K562 (cell line): ENCODE measurements at regions not wholly inside any gene's neighbourhood (a gene's known extent, or its start where the extent isn't known, plus 50 kb on each side); places are given as distances from the start of the nearest gene placed in this dataset.

Source experiments
- BCOR ChIP-seq: fragments of 450-650 bp; IDR thresholded peaks from 2 replicates; pipeline ENCODE4 v1.6.1; 2016
- DPF2 ChIP-seq: fragments of 450-650 bp; IDR thresholded peaks from 2 replicates; pipeline ENCODE4 v1.6.1; 2016
- GATA2 ChIP-seq: sonication (generic); formaldehyde crosslinking; IDR thresholded peaks from 2 replicates; pipeline ENCODE4 v1.4.0; 2020; ENCODE audit warnings: mild to moderate bottlenecking, missing genetic modification reagents
- KAT8 ChIP-seq: fragments of 450-650 bp; IDR thresholded peaks from 2 replicates; pipeline ENCODE4 v1.6.1; 2016; ENCODE audit warnings: low read depth, mild to moderate bottlenecking
- MAZ ChIP-seq, 2 experiments: fragments of 450-650 bp in 1 of 2; sonication (generic) in 1 of 2; formaldehyde crosslinking; IDR thresholded peaks in 1 of 2; conservative IDR thresholded peaks in 1 of 2; 2 replicates each; pipeline versions ENCODE4 v1.4.0 to v1.5.0; 2020; ENCODE audit warnings: mild to moderate bottlenecking in 1 of 2, missing genetic modification reagents in 1 of 2
- MGA ChIP-seq: fragments of 450-650 bp; IDR thresholded peaks from 2 replicates; pipeline ENCODE4 v1.6.1; 2016; ENCODE audit warnings: mild to moderate bottlenecking, moderate library complexity
- MXD1 ChIP-seq: fragments of 250-450 bp; sonication (Bioruptor Pico); IDR thresholded peaks from 2 replicates; pipeline ENCODE4 v1.8.0; 2021; ENCODE audit warnings: borderline replicate concordance, mild to moderate bottlenecking, moderate library complexity; ENCODE audit not compliant: poor library complexity, severe bottlenecking
- MYNN ChIP-seq, 2 experiments: sonication (generic); formaldehyde crosslinking in 1 of 2; IDR thresholded peaks; 2 replicates each; pipeline versions ENCODE4 v1.5.0 to v1.6.1; 2016 to 2020; ENCODE audit warnings: antibody characterized with exemption in 1 of 2, missing genetic modification reagents in 1 of 2
- NR3C1 ChIP-seq: sonication (generic); formaldehyde crosslinking; IDR thresholded peaks from 2 replicates; pipeline ENCODE4 v1.8.1; 2022; ENCODE audit warnings: missing genetic modification reagents
- RAD21 ChIP-seq, 2 experiments: fragments of 250-450 bp in 1 of 2; fragments of 450-650 bp in 1 of 2; sonication (Bioruptor Pico) in 1 of 2; formaldehyde crosslinking in 1 of 2; IDR thresholded peaks in 1 of 2; conservative IDR thresholded peaks in 1 of 2; 2 replicates each; pipeline versions ENCODE4 v1.4.0 to v1.8.0; 2020 to 2022; ENCODE audit warnings: mild to moderate bottlenecking in 2 of 2, moderate library complexity in 1 of 2
- SMARCA4 ChIP-seq: fragments of 450-650 bp; IDR thresholded peaks from 2 replicates; pipeline ENCODE4 v1.6.1; 2016
- TAF1 ChIP-seq: IDR thresholded peaks from 2 replicates; pipeline ENCODE4 v1.6.1; 2011; ENCODE audit warnings: mild to moderate bottlenecking, low read length, moderate library complexity; ENCODE audit not compliant: insufficient read depth, control insufficient read depth, severe bottlenecking; ENCODE audit errors: extremely low read depth
- YBX1 ChIP-seq: fragments of 450-650 bp; IDR thresholded peaks from 2 replicates; pipeline ENCODE4 v1.7.1; 2016; ENCODE audit warnings: mild to moderate bottlenecking

GRCh38 chr11:69409812-69410645 lies 71.4 kb upstream of the LINC01488 start (continued):
- TF ChIP-seq MAZ (CRISPR knock-in tag; conservative IDR thresholded peaks at IDR 0.05 in 1 of 2, IDR thresholded peaks at IDR 0.05 in 1 of 2): peak; percentile 41 to 62; a peak in 1 of 4 replicates
- no peak for TF ChIP-seq MXD1 (CRISPR knock-in tag)
- TF ChIP-seq MGA: peak; percentile 24; the same call in 1 of the 2 replicates
- TF ChIP-seq GATA2 (CRISPR knock-in tag): peak; percentile 39; the same call in 1 of the 2 replicates
- TF ChIP-seq DPF2: peak; percentile 94
- peak; percentile 30; the same call in 1 of the 2 replicates for TF ChIP-seq MYNN (IDR thresholded peaks at IDR 0.05)
- TF ChIP-seq MYNN (CRISPR knock-in tag; IDR thresholded peaks at IDR 0.05): no peak
- no peak for TF ChIP-seq YBX1
- TF ChIP-seq RAD21 (CRISPR knock-in tag; conservative IDR thresholded peaks at IDR 0.05 in 1 of 2, IDR thresholded peaks at IDR 0.05 in 1 of 2): 0 out of 4 replicates have a peak, but pooled peaks of 1 of the 2 experiments have one; percentile 11
- no peak for TF ChIP-seq KAT8
- TF ChIP-seq BCOR: peak; percentile 23; the same call in 1 of the 2 replicates
- no peak for TF ChIP-seq NR3C1 (CRISPR knock-in tag)
- peak; percentile 56 for TF ChIP-seq TAF1
- peak; percentile 91 for TF ChIP-seq SMARCA4
